OCI-M1 (cell line): ENCODE measurements at regions not wholly inside any gene's neighbourhood (a gene's known extent, or its start where the extent isn't known, plus 50 kb on each side); places are given as distances from the start of the nearest gene placed in this dataset.
"Not testable (repeated sequence)": the region's sequence is repeated elsewhere in the genome, so short reads cannot be mapped to it uniquely, and the experiment has no call there.

Source experiments
- DNase-seq: peaks from one replicate; lab custom pipeline; 2025; lab: John Stamatoyannopoulos, UW

GRCh38 chr2:129796801-129797488 is 182.5 kb upstream of the RAB6C start:
- no peak for DNase-seq

- no peak for DNase-seq
Measured at GRCh38 chr2:129797489-129798300, 181.8 kb upstream of the RAB6C start.

- no peak for DNase-seq
Measured at GRCh38 chr2:129798301-129798581, 181.2 kb upstream of the RAB6C start.

- DNase-seq, result no peak
Measured at GRCh38 chr2:129798626-129799025, 180.8 kb upstream of the RAB6C start.

GRCh38 chr2:129799036-129799958 is 180.2 kb upstream of the RAB6C start:
- no peak for DNase-seq

- no peak for DNase-seq
Measured at GRCh38 chr2:129800285-129800684, 179.2 kb upstream of the RAB6C start.

- DNase-seq, result no peak
Measured at GRCh38 chr2:129800686-129801085, 178.8 kb upstream of the RAB6C start.

GRCh38 chr2:129801575-129801974 is 177.9 kb upstream of the RAB6C start:
- DNase-seq, result no peak

GRCh38 chr2:129802290-129802689 is 177.2 kb upstream of the RAB6C start:
- no peak for DNase-seq

GRCh38 chr2:129803032-129803431 is 176.4 kb upstream of the RAB6C start:
- no peak for DNase-seq

GRCh38 chr2:129803871-129804270 is 175.6 kb upstream of the RAB6C start:
- no peak for DNase-seq

GRCh38 chr2:129805899-129806298 is 173.6 kb upstream of the RAB6C start:
- DNase-seq, result no peak

- no peak for DNase-seq
Measured at GRCh38 chr2:129806317-129806716, 173.1 kb upstream of the RAB6C start.

- no peak for DNase-seq
Measured at GRCh38 chr2:129806990-129807389, 172.5 kb upstream of the RAB6C start.

GRCh38 chr2:129807642-129808338 is 171.7 kb upstream of the RAB6C start:
- not testable (repeated sequence) for DNase-seq

GRCh38 chr2:129810521-129810920 is 168.9 kb upstream of the RAB6C start:
- no peak for DNase-seq

- peak; percentile 69 for DNase-seq
Measured at GRCh38 chr2:129812071-129812470, 167.4 kb upstream of the RAB6C start.

- DNase-seq, result no peak
Measured at GRCh38 chr2:129812654-129813053, 166.8 kb upstream of the RAB6C start.

- no peak for DNase-seq
Measured at GRCh38 chr2:129813404-129813803, 166.1 kb upstream of the RAB6C start.

GRCh38 chr2:129816813-129817574 is 162.5 kb upstream of the RAB6C start:
- DNase-seq, result no peak

GRCh38 chr2:129819855-129820254 is 159.6 kb upstream of the RAB6C start:
- no peak for DNase-seq
